ENCODE measurements at regions not wholly inside any gene's neighbourhood (a gene's known extent, or its start where the extent isn't known, plus 50 kb on each side); places are given as distances from the start of the nearest gene placed in this dataset.
A peak's percentile ranks its signal among the peaks of the same experiment; 100 is the strongest.

DNA sequence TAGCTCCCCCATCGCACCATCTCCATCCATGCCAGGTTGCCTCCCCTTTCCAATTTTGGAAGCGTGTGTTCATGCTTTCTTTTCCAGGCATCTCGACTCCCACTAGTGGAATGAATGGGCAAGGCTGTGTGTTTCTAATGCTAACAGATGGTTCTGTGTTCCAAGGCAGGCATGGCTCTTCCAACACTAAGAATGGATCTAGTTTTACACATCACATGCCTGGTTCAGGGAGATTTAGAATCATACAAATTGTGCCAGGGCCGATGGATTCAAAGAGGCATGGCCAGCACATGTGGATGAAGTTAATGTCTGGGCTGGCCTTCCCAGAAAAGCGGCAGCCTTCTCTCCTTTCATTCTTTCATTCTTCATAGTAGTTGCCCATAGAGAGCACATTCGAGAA, 438.7 kb downstream of the PRDM2 start:
- H3K4me3 ChIP-seq (ENCODE audit: low read depth, low read length): no peak overlapping the region
- DNase-seq (ENCODE audit: low read depth) (no peak), FAIRE-seq (no peak)
- no peaks in the 10 kb centered on the region for H3K27me3 ChIP-seq (ENCODE audit: control insufficient read depth, insufficient read depth, low read length)
- no peaks in the 10 kb centered on the region for H3K36me3 ChIP-seq (ENCODE audit: control insufficient read depth, insufficient read depth, low read length)
- TF ChIP-seq, protein P1, sequence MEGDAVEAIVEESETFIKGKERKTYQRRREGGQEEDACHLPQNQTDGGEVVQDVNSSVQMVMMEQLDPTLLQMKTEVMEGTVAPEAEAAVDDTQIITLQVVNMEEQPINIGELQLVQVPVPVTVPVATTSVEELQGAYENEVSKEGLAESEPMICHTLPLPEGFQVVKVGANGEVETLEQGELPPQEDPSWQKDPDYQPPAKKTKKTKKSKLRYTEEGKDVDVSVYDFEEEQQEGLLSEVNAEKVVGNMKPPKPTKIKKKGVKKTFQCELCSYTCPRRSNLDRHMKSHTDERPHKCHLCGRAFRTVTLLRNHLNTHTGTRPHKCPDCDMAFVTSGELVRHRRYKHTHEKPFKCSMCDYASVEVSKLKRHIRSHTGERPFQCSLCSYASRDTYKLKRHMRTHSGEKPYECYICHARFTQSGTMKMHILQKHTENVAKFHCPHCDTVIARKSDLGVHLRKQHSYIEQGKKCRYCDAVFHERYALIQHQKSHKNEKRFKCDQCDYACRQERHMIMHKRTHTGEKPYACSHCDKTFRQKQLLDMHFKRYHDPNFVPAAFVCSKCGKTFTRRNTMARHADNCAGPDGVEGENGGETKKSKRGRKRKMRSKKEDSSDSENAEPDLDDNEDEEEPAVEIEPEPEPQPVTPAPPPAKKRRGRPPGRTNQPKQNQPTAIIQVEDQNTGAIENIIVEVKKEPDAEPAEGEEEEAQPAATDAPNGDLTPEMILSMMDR (IDR thresholded peaks at IDR 0.05; ENCODE audit: insufficient read depth, low read length, severe bottlenecking): no peak

DNA sequence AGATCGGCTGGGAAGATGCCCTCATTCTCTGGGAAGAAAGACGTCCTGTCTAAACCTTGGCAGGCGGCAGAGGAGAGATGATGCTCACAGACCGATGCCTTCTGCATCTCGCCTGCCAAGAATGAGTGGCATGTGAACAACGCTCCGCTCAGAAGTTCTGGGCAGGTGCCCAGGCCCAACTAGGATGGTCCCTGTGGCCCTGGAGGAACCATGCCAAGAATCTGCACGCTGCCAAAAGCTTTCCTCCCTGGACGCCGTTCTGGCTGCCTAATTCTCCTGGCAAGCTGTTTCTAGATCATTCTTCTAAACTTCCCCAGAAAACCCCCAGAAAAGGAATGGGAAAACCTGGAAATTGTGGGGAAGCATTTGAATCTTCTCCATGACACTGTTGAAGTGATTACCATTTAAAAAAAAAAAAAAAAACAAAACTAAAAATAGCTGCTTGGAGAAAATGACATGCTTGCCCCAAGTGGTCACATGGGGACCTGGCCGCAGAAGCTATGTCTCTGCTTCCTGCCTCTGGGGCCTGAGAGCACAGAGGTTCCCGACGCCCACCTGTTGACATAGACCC, 440.9 kb downstream of the PRDM2 start:
- FAIRE-seq: no peak

DNA sequence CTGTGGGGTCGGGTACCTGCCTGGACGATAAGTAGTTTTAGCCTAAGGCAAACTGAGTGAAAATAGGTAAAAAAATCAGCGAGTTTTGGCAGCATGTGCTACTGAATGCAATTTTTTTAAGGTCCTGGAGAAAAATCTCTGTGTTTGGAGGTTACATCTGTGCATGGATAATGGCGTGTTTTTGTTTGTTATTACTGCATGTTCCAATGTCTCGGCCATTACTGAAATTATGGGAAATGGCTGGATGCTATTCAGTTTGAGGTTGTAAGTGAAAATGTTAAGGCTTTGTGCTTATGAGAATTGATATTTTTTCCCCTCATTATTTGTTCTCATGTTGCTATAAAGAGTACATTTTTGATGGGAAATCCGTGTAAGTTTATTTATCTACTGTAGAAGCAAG, 441.7 kb downstream of the PRDM2 start:
- no peaks in the 10 kb centered on the region for H3K27me3 ChIP-seq (ENCODE audit: control insufficient read depth, insufficient read depth, low read length)
- no peak overlapping the region for H3K4me3 ChIP-seq (ENCODE audit: low read depth, low read length)
- DNase-seq (ENCODE audit: low read depth) (no peak), FAIRE-seq (no peak)
- TF ChIP-seq, protein P1 (IDR thresholded peaks at IDR 0.05; ENCODE audit: insufficient read depth, low read length, severe bottlenecking): no peak
- no peaks in the 10 kb centered on the region for H3K36me3 ChIP-seq (ENCODE audit: control insufficient read depth, insufficient read depth, low read length)

More for the DNA sequence above, 440.9 kb downstream of the PRDM2 start:
- Histone ChIP-seq H3K27me3 (ENCODE audit: control insufficient read depth, insufficient read depth, low read length) (no peaks in the 10 kb centered on the region), H3K4me3 (ENCODE audit: low read depth, low read length) (no peak overlapping the region), H3K36me3 (ENCODE audit: control insufficient read depth, insufficient read depth, low read length) (no peaks in the 10 kb centered on the region)
- no peak for DNase-seq (ENCODE audit: low read depth)
- TF ChIP-seq, protein P1 (IDR thresholded peaks at IDR 0.05; ENCODE audit: insufficient read depth, low read length, severe bottlenecking): no peak

DNA sequence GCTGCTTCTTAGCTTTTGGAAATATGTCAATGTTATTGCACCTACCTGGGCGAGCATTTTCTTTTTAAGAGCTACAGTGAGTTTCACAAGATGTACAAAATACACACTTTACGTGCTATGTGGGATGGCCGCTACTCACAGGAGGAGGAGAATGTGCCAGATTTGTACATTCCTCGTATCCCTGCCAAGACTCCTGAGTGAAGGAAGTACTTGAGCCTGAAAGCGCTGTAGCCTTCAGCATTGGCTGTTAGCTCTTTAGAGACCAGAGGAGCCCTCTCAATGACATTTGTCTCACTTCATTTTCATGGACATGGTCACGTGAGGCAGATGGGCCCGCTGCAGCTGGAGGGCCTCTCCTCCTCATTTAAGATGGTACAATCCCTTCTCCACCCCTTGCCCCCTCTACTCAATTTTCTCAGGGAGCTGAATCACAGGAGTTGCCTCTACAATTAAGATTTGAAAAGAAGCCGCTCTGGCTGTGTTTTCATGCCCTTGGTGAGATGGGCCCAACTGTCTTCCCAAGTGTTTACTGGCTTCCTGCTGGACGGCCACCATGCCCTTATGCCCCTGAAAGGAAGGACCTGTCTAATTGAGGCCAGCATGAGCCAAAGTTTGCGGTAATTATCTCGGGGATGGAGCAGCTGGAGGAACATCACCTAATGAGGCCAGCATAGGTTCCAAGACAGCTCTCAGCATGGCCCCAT, 442.6 kb downstream of the PRDM2 start:
- peak; percentile 76 for FAIRE-seq
- no peak overlapping the region for H3K4me3 ChIP-seq (ENCODE audit: low read depth, low read length)
- peak; percentile 19 for DNase-seq (ENCODE audit: low read depth)
- no peaks in the 10 kb centered on the region for H3K27me3 ChIP-seq (ENCODE audit: control insufficient read depth, insufficient read depth, low read length)
- no peaks in the 10 kb centered on the region for H3K36me3 ChIP-seq (ENCODE audit: control insufficient read depth, insufficient read depth, low read length)
- TF ChIP-seq, protein P1 (IDR thresholded peaks at IDR 0.05; ENCODE audit: insufficient read depth, low read length, severe bottlenecking): no peak

DNA sequence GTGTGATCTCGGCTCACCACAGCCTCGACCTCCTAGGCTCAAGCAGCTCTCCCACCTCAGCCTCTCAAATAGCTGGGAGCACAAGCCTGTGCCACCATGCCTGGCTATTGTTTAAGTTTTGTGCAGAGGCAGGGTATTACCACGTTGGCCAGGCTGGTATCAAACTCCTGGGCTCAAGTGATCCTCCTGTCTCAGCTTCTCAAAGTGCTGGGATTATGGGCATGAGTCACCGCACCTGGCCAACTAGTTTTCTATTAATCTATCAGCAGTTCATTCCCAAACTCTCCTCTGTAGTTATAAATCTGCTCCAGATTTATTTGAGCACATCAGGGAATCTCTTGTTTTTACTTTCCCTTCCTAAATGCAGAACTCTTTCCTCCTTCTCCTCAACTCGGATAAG, 443.8 kb downstream of the PRDM2 start:
- TF ChIP-seq, protein P1 (IDR thresholded peaks at IDR 0.05; ENCODE audit: insufficient read depth, low read length, severe bottlenecking): no peak
- FAIRE-seq (no peak), DNase-seq (ENCODE audit: low read depth) (peak; percentile 14)
- Histone ChIP-seq H3K27me3 (ENCODE audit: control insufficient read depth, insufficient read depth, low read length) (no peaks in the 10 kb centered on the region), H3K4me3 (ENCODE audit: low read depth, low read length) (no peak overlapping the region), H3K36me3 (ENCODE audit: control insufficient read depth, insufficient read depth, low read length) (no peaks in the 10 kb centered on the region)

Data from bronchial epithelial cell (primary cell).